ENCODE measurements at regions not wholly inside any gene's neighbourhood (a gene's known extent, or its start where the extent isn't known, plus 50 kb on each side); places are given as distances from the start of the nearest gene placed in this dataset.

DNA sequence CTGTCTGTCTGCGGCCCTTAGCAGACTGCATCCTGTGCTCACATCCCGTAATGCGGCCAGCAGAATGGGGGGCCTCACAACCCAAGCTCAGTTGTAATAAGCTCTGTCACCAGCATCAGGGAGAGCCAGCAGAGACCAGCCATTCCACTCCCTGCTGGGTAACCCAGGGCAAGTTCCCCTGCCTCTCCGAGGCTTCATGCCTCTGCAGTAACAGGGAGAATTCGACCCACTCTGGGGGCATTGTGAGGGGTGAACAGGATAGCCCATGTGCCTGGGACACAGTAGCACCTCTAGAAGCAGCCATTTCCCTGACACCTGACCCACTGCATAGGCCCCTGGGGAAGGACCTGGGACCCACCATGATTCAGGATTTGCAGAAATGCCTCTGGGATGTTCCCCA is 461.2 kb downstream of the MATN1 start:
- TF ChIP-seq, protein P1, sequence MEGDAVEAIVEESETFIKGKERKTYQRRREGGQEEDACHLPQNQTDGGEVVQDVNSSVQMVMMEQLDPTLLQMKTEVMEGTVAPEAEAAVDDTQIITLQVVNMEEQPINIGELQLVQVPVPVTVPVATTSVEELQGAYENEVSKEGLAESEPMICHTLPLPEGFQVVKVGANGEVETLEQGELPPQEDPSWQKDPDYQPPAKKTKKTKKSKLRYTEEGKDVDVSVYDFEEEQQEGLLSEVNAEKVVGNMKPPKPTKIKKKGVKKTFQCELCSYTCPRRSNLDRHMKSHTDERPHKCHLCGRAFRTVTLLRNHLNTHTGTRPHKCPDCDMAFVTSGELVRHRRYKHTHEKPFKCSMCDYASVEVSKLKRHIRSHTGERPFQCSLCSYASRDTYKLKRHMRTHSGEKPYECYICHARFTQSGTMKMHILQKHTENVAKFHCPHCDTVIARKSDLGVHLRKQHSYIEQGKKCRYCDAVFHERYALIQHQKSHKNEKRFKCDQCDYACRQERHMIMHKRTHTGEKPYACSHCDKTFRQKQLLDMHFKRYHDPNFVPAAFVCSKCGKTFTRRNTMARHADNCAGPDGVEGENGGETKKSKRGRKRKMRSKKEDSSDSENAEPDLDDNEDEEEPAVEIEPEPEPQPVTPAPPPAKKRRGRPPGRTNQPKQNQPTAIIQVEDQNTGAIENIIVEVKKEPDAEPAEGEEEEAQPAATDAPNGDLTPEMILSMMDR (IDR thresholded peaks at IDR 0.05) = no peak
- TF ChIP-seq, protein P2, sequence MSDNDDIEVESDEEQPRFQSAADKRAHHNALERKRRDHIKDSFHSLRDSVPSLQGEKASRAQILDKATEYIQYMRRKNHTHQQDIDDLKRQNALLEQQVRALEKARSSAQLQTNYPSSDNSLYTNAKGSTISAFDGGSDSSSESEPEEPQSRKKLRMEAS (IDR thresholded peaks at IDR 0.05) = no peak
- TF ChIP-seq RCOR1 (IDR thresholded peaks at IDR 0.05; ENCODE audit: low read depth, low read length) = no peak
- TF ChIP-seq POLR2A (IDR thresholded peaks at IDR 0.05; ENCODE audit: low read length) = no peak
- TF ChIP-seq, protein P3, sequence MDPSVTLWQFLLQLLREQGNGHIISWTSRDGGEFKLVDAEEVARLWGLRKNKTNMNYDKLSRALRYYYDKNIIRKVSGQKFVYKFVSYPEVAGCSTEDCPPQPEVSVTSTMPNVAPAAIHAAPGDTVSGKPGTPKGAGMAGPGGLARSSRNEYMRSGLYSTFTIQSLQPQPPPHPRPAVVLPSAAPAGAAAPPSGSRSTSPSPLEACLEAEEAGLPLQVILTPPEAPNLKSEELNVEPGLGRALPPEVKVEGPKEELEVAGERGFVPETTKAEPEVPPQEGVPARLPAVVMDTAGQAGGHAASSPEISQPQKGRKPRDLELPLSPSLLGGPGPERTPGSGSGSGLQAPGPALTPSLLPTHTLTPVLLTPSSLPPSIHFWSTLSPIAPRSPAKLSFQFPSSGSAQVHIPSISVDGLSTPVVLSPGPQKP (IDR thresholded peaks at IDR 0.05; ENCODE audit: low read depth, low read length) = no peak
- no peak for TF ChIP-seq HOXB13 (CRISPR knock-in tag; IDR thresholded peaks at IDR 0.05; ENCODE audit: low read depth)
- no peak for TF ChIP-seq HDAC2 (IDR thresholded peaks at IDR 0.05)
- TF ChIP-seq TP53 (CRISPR knock-in tag; IDR thresholded peaks at IDR 0.05) = no peak
- TF ChIP-seq JUN (IDR thresholded peaks at IDR 0.05) = no peak
- TF ChIP-seq CHD2 (IDR thresholded peaks at IDR 0.05; ENCODE audit: low read length, partially characterized antibody) = no peak
- TF ChIP-seq, protein P4, sequence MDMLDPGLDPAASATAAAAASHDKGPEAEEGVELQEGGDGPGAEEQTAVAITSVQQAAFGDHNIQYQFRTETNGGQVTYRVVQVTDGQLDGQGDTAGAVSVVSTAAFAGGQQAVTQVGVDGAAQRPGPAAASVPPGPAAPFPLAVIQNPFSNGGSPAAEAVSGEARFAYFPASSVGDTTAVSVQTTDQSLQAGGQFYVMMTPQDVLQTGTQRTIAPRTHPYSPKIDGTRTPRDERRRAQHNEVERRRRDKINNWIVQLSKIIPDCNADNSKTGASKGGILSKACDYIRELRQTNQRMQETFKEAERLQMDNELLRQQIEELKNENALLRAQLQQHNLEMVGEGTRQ (IDR thresholded peaks at IDR 0.05) = no peak
- no peak for TF ChIP-seq BHLHE40 (IDR thresholded peaks at IDR 0.05; ENCODE audit: low read depth, low read length)
- TF ChIP-seq CEBPB (IDR thresholded peaks at IDR 0.05) = no peak
